Ishikawa (cell line): ENCODE measurements at regions not wholly inside any gene's neighbourhood (a gene's known extent, or its start where the extent isn't known, plus 50 kb on each side); places are given as distances from the start of the nearest gene placed in this dataset.

Source experiments
- CEBPB ChIP-seq: IDR thresholded peaks from 2 replicates; pipeline ENCODE4 v1.6.1; 2012
- EGR1 ChIP-seq: IDR thresholded peaks from 2 replicates; pipeline ENCODE4 v1.6.1; 2012
- EP300 ChIP-seq: IDR thresholded peaks from 2 replicates; pipeline ENCODE4 v1.6.1; 2012; ENCODE audit warnings: borderline replicate concordance
- FOXM1 ChIP-seq: IDR thresholded peaks from 2 replicates; pipeline ENCODE4 v1.6.1; 2012; ENCODE audit warnings: low read depth, borderline replicate concordance
- MAX ChIP-seq: IDR thresholded peaks from 2 replicates; pipeline ENCODE4 v1.6.1; 2012
- RAD21 ChIP-seq: IDR thresholded peaks from 2 replicates; pipeline ENCODE4 v1.6.1; 2012; ENCODE audit warnings: low read depth
- REST ChIP-seq: IDR thresholded peaks from 2 replicates; pipeline ENCODE4 v1.6.1; 2012; ENCODE audit warnings: low read depth, mild to moderate bottlenecking
- TAF1 ChIP-seq: IDR thresholded peaks from 2 replicates; pipeline ENCODE4 v1.6.1; 2012; ENCODE audit warnings: low read depth, mild to moderate bottlenecking
- TCF12 ChIP-seq: IDR thresholded peaks from 2 replicates; pipeline ENCODE4 v1.6.1; 2012; ENCODE audit warnings: low read depth
- YY1 ChIP-seq: IDR thresholded peaks from 2 replicates; pipeline ENCODE4 v1.6.1; 2012; ENCODE audit warnings: low read depth

- no peak for TF ChIP-seq REST
- no peak for TF ChIP-seq EGR1
- TF ChIP-seq CEBPB, result no peak
- no peak for TF ChIP-seq TAF1
- TF ChIP-seq EP300, result no peak
- no peak for TF ChIP-seq TCF12
- no peak for TF ChIP-seq MAX
- TF ChIP-seq FOXM1, result no peak
- no peak for TF ChIP-seq RAD21
- no peak for TF ChIP-seq YY1
Observed at GRCh38 chr5:67610186-67610912, 413.8 kb upstream of the CD180 start.
